ENCODE measurements at regions not wholly inside any gene's neighbourhood (a gene's known extent, or its start where the extent isn't known, plus 50 kb on each side); places are given as distances from the start of the nearest gene placed in this dataset.

GRCh38 chr1:177772386-177772960 lies 197.4 kb downstream of the SEC16B start:
- TF ChIP-seq, protein P1, sequence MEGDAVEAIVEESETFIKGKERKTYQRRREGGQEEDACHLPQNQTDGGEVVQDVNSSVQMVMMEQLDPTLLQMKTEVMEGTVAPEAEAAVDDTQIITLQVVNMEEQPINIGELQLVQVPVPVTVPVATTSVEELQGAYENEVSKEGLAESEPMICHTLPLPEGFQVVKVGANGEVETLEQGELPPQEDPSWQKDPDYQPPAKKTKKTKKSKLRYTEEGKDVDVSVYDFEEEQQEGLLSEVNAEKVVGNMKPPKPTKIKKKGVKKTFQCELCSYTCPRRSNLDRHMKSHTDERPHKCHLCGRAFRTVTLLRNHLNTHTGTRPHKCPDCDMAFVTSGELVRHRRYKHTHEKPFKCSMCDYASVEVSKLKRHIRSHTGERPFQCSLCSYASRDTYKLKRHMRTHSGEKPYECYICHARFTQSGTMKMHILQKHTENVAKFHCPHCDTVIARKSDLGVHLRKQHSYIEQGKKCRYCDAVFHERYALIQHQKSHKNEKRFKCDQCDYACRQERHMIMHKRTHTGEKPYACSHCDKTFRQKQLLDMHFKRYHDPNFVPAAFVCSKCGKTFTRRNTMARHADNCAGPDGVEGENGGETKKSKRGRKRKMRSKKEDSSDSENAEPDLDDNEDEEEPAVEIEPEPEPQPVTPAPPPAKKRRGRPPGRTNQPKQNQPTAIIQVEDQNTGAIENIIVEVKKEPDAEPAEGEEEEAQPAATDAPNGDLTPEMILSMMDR (IDR thresholded peaks at IDR 0.05) = no peak
- no peak for TF ChIP-seq EZH2 (IDR thresholded peaks at IDR 0.05; ENCODE audit: borderline replicate concordance, insufficient read depth, low read depth, low read length, poor library complexity, severe bottlenecking)
- Mint-ChIP-seq H3K4me1 (no peaks in the 10 kb centered on the region), H3K9me3 (ENCODE audit: insufficient read depth) (peaks cover 10% of the 10 kb centered on the region), H3K27me3 (no peaks in the 10 kb centered on the region), H3K27ac (no peak overlapping the region), H3K4me3 (no peak overlapping the region)
- Histone ChIP-seq H3K4me2 (replicated peaks; ENCODE audit: low read depth, low read length, poor library complexity, severe bottlenecking) (no peak overlapping the region), H3K27me3 (replicated peaks in 1 of 4; ENCODE audit: control extremely low read depth in 1 of 4, control insufficient read depth in 3 of 4, insufficient read depth in 4 of 4, low read length in 3 of 4) (no peaks in the 10 kb centered on the region), H3K4me1 (ENCODE audit: control insufficient read depth in 2 of 2, insufficient read depth in 2 of 2, low read length in 2 of 2) (no peaks in the 10 kb centered on the region), H3K36me3 (replicated peaks in 1 of 2; ENCODE audit: control extremely low read depth in 1 of 2, control insufficient read depth in 1 of 2, extremely low read depth in 1 of 2, insufficient read depth in 2 of 2, low read length in 1 of 2) (no peaks in the 10 kb centered on the region), H3K4me3 (ENCODE audit: control extremely low read depth in 1 of 5, extremely low read depth in 1 of 5, insufficient read depth in 1 of 5, low read depth in 2 of 5, low read length in 4 of 5) (no peak overlapping the region), H3K27ac (ENCODE audit: low read length in 2 of 2) (no peak overlapping the region), H4K20me1 (ENCODE audit: control insufficient read depth, insufficient read depth, low read length, poor library complexity, severe bottlenecking) (no peaks in the 10 kb centered on the region), H3K9ac (ENCODE audit: low read length) (no peak overlapping the region), H2AFZ (ENCODE audit: insufficient read depth, low read depth, low read length, poor library complexity, severe bottlenecking) (no peak overlapping the region), H3K9me3 (ENCODE audit: control extremely low read depth in 1 of 3, control insufficient read depth in 2 of 3, insufficient read depth in 1 of 3, low read length in 2 of 3) (peaks cover 0 to 6% (median 1%) of the 10 kb centered on the region in 3 donors), H3K79me2 (ENCODE audit: control insufficient read depth, insufficient read depth, low read length) (no peaks in the 10 kb centered on the region)
- WGBS (ENCODE audit: insufficient coverage) = 100% methylated on average over 1 of the region's 3 CpGs
- CTCF ChIA-PET = interaction anchor here (0.9 kb wide), 1 partner anchor 12 kb away, joined by 3 read pairs; no protein-coding TSS in a partner anchor
- DNase-seq = no peak
- ATAC-seq (ENCODE audit: low read depth) = no peak
- POLR2A ChIA-PET = no interaction called here
- intact Hi-C loops (cut with micrococcal nuclease) = no loop called here

DNA sequence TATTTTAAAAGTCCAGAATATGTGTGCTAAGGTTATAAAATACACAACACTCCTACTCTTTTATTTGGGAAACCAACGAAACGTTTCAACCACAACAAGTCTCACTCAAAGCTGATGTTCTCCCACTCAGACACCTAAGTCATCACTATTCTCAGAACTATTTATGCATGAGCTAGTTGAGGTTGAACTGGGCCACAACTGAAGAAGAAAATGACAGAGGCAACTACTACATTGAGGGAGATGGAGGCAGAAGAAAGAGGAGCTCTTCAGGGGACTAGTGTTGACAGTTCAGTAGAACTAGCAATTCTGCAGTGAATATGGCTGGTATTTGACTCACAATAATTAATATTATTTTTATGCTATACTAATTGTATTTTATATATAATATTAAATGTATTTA lies 198.2 kb downstream of the SEC16B start:
- Mint-ChIP-seq H3K4me3 (no peak overlapping the region), H3K27me3 (no peaks in the 10 kb centered on the region), H3K9me3 (ENCODE audit: insufficient read depth) (peaks cover 10% of the 10 kb centered on the region), H3K27ac (no peak overlapping the region), H3K4me1 (no peaks in the 10 kb centered on the region)
- Histone ChIP-seq H3K4me3 (ENCODE audit: control extremely low read depth in 1 of 5, extremely low read depth in 1 of 5, insufficient read depth in 1 of 5, low read depth in 2 of 5, low read length in 4 of 5) (no peak overlapping the region), H3K4me2 (replicated peaks; ENCODE audit: low read depth, low read length, poor library complexity, severe bottlenecking) (no peak overlapping the region), H3K9ac (ENCODE audit: low read length) (no peak overlapping the region), H3K4me1 (ENCODE audit: control insufficient read depth in 2 of 2, insufficient read depth in 2 of 2, low read length in 2 of 2) (no peaks in the 10 kb centered on the region), H4K20me1 (ENCODE audit: control insufficient read depth, insufficient read depth, low read length, poor library complexity, severe bottlenecking) (no peaks in the 10 kb centered on the region), H3K27ac (ENCODE audit: low read length in 2 of 2) (no peak overlapping the region), H2AFZ (ENCODE audit: insufficient read depth, low read depth, low read length, poor library complexity, severe bottlenecking) (no peak overlapping the region), H3K79me2 (ENCODE audit: control insufficient read depth, insufficient read depth, low read length) (no peaks in the 10 kb centered on the region), H3K9me3 (ENCODE audit: control extremely low read depth in 1 of 3, control insufficient read depth in 2 of 3, insufficient read depth in 1 of 3, low read length in 2 of 3) (peaks cover 0 to 6% (median 1%) of the 10 kb centered on the region in 3 donors), H3K27me3 (replicated peaks in 1 of 4; ENCODE audit: control extremely low read depth in 1 of 4, control insufficient read depth in 3 of 4, insufficient read depth in 4 of 4, low read length in 3 of 4) (no peaks in the 10 kb centered on the region), H3K36me3 (replicated peaks in 1 of 2; ENCODE audit: control extremely low read depth in 1 of 2, control insufficient read depth in 1 of 2, extremely low read depth in 1 of 2, insufficient read depth in 2 of 2, low read length in 1 of 2) (no peaks in the 10 kb centered on the region)
- CTCF ChIA-PET = no interaction called here
- no peak for TF ChIP-seq EZH2 (IDR thresholded peaks at IDR 0.05; ENCODE audit: borderline replicate concordance, insufficient read depth, low read depth, low read length, poor library complexity, severe bottlenecking)
- TF ChIP-seq, protein P1 (IDR thresholded peaks at IDR 0.05) = no peak
- ATAC-seq (ENCODE audit: low read depth) (no peak), DNase-seq (no peak)
- intact Hi-C loops (cut with micrococcal nuclease) = no loop called here
- WGBS (ENCODE audit: insufficient coverage) = no CpG with 5 or more reads among the region's 2 CpGs
- POLR2A ChIA-PET = no interaction called here

Measured in B cell (primary cell).